GM12878 (cell line): ENCODE measurements at regions not wholly inside any gene's neighbourhood (a gene's known extent, or its start where the extent isn't known, plus 50 kb on each side); places are given as distances from the start of the nearest gene placed in this dataset.

Source experiments
- ATAC-seq: fragments of 200-7000 bp; cut with Tn5 transposase; 3 replicates; pipeline ENCODE4 v1.9.1; 2020; ENCODE audit warnings: mild to moderate bottlenecking, moderate library complexity
- BruUV-seq: library from RNA; stranded (reverse); fragments of 400-500 nt; replicated peaks from 2 replicates; lab custom pipeline; 2021; lab: Mats Ljungman, UMichigan
- CTCF ChIA-PET: fragments of 300-600 bp; sonication (Branson Sonifier 250); formaldehyde crosslinking; extraction: SDS; loops from one replicate; lab custom pipeline; 2021; ENCODE audit warnings: inconsistent platforms; lab: Yijun Ruan, JAX
- POLR2A ChIA-PET: fragments of 350-600 bp; formaldehyde crosslinking; extraction: SDS; loops from one replicate; lab custom pipeline; 2021; ENCODE audit warnings: inconsistent platforms; lab: Charles Lee
- RAD21 ChIA-PET: fragments of 300-600 bp; sonication (Branson Sonifier 250); formaldehyde crosslinking; loops from one replicate; lab custom pipeline; 2023; ENCODE audit warnings: antibody characterized with exemption; ENCODE audit not compliant: unreplicated experiment; lab: Charles Lee
- SMC1A ChIA-PET: fragments of 300-600 bp; sonication (Branson Sonifier 250); formaldehyde crosslinking; loops from one replicate; lab custom pipeline; 2023; ENCODE audit not compliant: unreplicated experiment, uncharacterized antibody; lab: Charles Lee
- DNase-seq: peaks from one replicate; pipeline ENCODE4 v3.0.0-alpha.2; 2011; ENCODE audit warnings: low read depth, low spot score
- FAIRE-seq: peaks from 3 replicates; lab custom pipeline; 2011; peaks lifted over from hg19 to GRCh38; lab: Jason Lieb, UNC
- H2AFZ ChIP-seq: 2 replicates; pipeline ENCODE4 v1.6.0; 2011; ENCODE audit warnings: low read depth, low read length, control low read depth; ENCODE audit not compliant: control insufficient read depth
- H3K27ac ChIP-seq: 2 replicates; pipeline ENCODE4 v1.5.1; 2011; ENCODE audit warnings: control low read depth; ENCODE audit not compliant: control insufficient read depth, insufficient read depth
- H3K27me3 ChIP-seq, 2 experiments: replicated peaks in 1 of 2; 2 replicates each; pipeline versions ENCODE4 v1.6.0 to v1.6.1; 2011; ENCODE audit warnings: low read length in 1 of 2; ENCODE audit not compliant: control insufficient read depth in 2 of 2, insufficient read depth in 2 of 2
- H3K36me3 ChIP-seq, 2 experiments: 2 replicates each; pipeline ENCODE4 v1.5.1; 2011; ENCODE audit warnings: low read length in 1 of 2; ENCODE audit not compliant: control insufficient read depth in 2 of 2, insufficient read depth in 2 of 2
- H3K4me1 ChIP-seq: 2 replicates; pipeline ENCODE4 v1.6.1; 2011; ENCODE audit warnings: mild to moderate bottlenecking, low read length, moderate library complexity, mixed read lengths; ENCODE audit not compliant: control insufficient read depth, insufficient read depth
- H3K4me2 ChIP-seq: 2 replicates; pipeline ENCODE4 v1.6.0; 2011; ENCODE audit warnings: control low read depth; ENCODE audit not compliant: control insufficient read depth, insufficient read depth
- H3K4me3 ChIP-seq: fragments of 200-600 bp; sonication (generic); 2 replicates; pipeline ENCODE4 v1.5.1; 2016
- H3K79me2 ChIP-seq: 2 replicates; pipeline ENCODE4 v1.6.0; 2011; ENCODE audit warnings: low read length; ENCODE audit not compliant: control insufficient read depth, insufficient read depth
- H3K9ac ChIP-seq: 2 replicates; pipeline ENCODE4 v1.8.0; 2011; ENCODE audit warnings: low read length, control low read depth, mixed read lengths; ENCODE audit not compliant: control insufficient read depth, insufficient read depth
- H3K9me3 ChIP-seq: replicated peaks from 3 replicates; pipeline ENCODE4 v1.5.1; 2011; ENCODE audit warnings: mild to moderate bottlenecking, low read length; ENCODE audit not compliant: control insufficient read depth, insufficient read depth
- H4K20me1 ChIP-seq: 2 replicates; pipeline ENCODE4 v1.6.0; 2011; ENCODE audit not compliant: control insufficient read depth, insufficient read depth
- ATF3 ChIP-seq: IDR thresholded peaks from 2 replicates; pipeline ENCODE4 v1.6.1; 2011; ENCODE audit warnings: low read depth, mild to moderate bottlenecking, low read length, moderate library complexity, borderline replicate concordance; ENCODE audit errors: extremely low read depth
- CEBPB ChIP-seq, 2 experiments: fragments of 150-350 bp in 1 of 2; IDR thresholded peaks; 2 replicates each; pipeline ENCODE4 v1.6.1; 2012 to 2014; ENCODE audit warnings: low read depth in 2 of 2, low read length in 2 of 2, borderline replicate concordance in 1 of 2, inconsistent platforms in 1 of 2
- CEBPZ ChIP-seq: fragments of 150-350 bp; IDR thresholded peaks from 2 replicates; pipeline ENCODE4 v1.6.1; 2016; ENCODE audit warnings: low read depth, low read length
- CREB1 ChIP-seq: IDR thresholded peaks from 2 replicates; pipeline ENCODE4 v1.6.1; 2012; ENCODE audit warnings: low read depth, mild to moderate bottlenecking, inconsistent platforms
- CREM ChIP-seq: IDR thresholded peaks from 2 replicates; pipeline ENCODE4 v1.6.1; 2014; ENCODE audit warnings: antibody characterized with exemption, low read depth
- E2F4 ChIP-seq: IDR thresholded peaks from 2 replicates; pipeline ENCODE4 v1.6.1; 2012; ENCODE audit warnings: low read depth, low read length, improper control_type of control experiment
- EZH2 ChIP-seq: IDR thresholded peaks from 2 replicates; pipeline ENCODE4 v1.6.1; 2012; ENCODE audit warnings: low read depth, mild to moderate bottlenecking, control low read depth, inconsistent platforms, low read length, borderline replicate concordance; ENCODE audit not compliant: control insufficient read depth
- IKZF1 ChIP-seq: fragments of 450-650 bp; conservative IDR thresholded peaks from 2 replicates; pipeline ENCODE4 v1.6.1; 2017; ENCODE audit warnings: antibody characterized with exemption, mild to moderate bottlenecking
- JUND ChIP-seq: IDR thresholded peaks from 2 replicates; pipeline ENCODE4 v1.6.1; 2012; ENCODE audit warnings: low read depth, mild to moderate bottlenecking, low read length, improper control_type of control experiment, moderate library complexity
- PBX3 ChIP-seq: IDR thresholded peaks from 2 replicates; pipeline ENCODE4 v1.6.1; 2011; ENCODE audit warnings: mild to moderate bottlenecking, low read depth, low read length, moderate library complexity; ENCODE audit not compliant: insufficient replicate concordance
- RBBP5 ChIP-seq: fragments of 200-600 bp; sonication (generic); conservative IDR thresholded peaks from 2 replicates; pipeline ENCODE4 v1.6.1; 2016
- SKIL ChIP-seq: fragments of 450-650 bp; IDR thresholded peaks from 2 replicates; pipeline ENCODE4 v1.6.1; 2017; ENCODE audit warnings: mild to moderate bottlenecking, low read depth, inconsistent platforms; ENCODE audit not compliant: poor library complexity, severe bottlenecking
- SREBF1 ChIP-seq: IDR thresholded peaks from 2 replicates; pipeline ENCODE4 v1.6.1; 2012; ENCODE audit warnings: mild to moderate bottlenecking, low read length
- SUPT20H ChIP-seq: IDR thresholded peaks from 2 replicates; pipeline ENCODE4 v1.6.1; 2011; ENCODE audit warnings: low read depth, mild to moderate bottlenecking, low read length, moderate library complexity, borderline replicate concordance; ENCODE audit not compliant: control insufficient read depth
- ZNF274 ChIP-seq: IDR thresholded peaks from one replicate; pipeline ENCODE4 v1.8.0; 2011; ENCODE audit not compliant: insufficient read length, insufficient read depth
- WGBS: methylation state at CpG from one replicate; pipeline ENCODE4 v1.1.6; 2016; ENCODE audit warnings: low lambda C conversion rate; ENCODE audit not compliant: insufficient replicate concordance, insufficient coverage; ENCODE audit errors: missing lambda C conversion rate; 5-methylcytosine and 5-hydroxymethylcytosine counted together
- in situ Hi-C: fragments of 300-500 bp; cut with MboI; formaldehyde crosslinking; loops from 9 replicates; pipeline ENCODE4 v1.14.3; 2018; ENCODE audit warnings: mixed read lengths
- intact Hi-C: fragments of 100-400 bp; cut with micrococcal nuclease; formaldehyde crosslinking; loops from one replicate; pipeline ENCODE4 v1.14.2; 2022; ENCODE audit not compliant: unreplicated experiment

- TF ChIP-seq CREB1 = no peak
- no peak for TF ChIP-seq ZNF274
- no peak for TF ChIP-seq E2F4
Observed at GRCh38 chr3:116905334-116905733, 195.8 kb downstream of the TUSC7 start (continued).

GRCh38 chr3:116905794-116906193 is 196.2 kb downstream of the TUSC7 start:
- H3K79me2 ChIP-seq = no peaks in the 10 kb centered on the region
- H3K27me3 ChIP-seq = no peaks in the 10 kb centered on the region
- ChIA-PET SMC1A (interaction anchor here (1.1 to 1.5 kb wide), 2 partner anchors 18 kb away, joined by 3 to 4 read pairs; no protein-coding TSS in a partner anchor), POLR2A (no interaction called here), RAD21 (no interaction called here), CTCF (interaction anchor here (0.9 to 1.3 kb wide), 3 partner anchors 9 to 136 kb away, joined by 3 to 4 read pairs (median 3); no protein-coding TSS in a partner anchor)
- H3K9me3 ChIP-seq = no peaks in the 10 kb centered on the region
- no peak for FAIRE-seq
- intact Hi-C loops (no loop called here), in situ Hi-C loops (no loop called here)
- WGBS = 25% methylated on average over 2 of the region's 2 CpGs
- H3K36me3 ChIP-seq = no peaks in the 10 kb centered on the region
- H3K4me3 ChIP-seq = no peak overlapping the region
- DNase-seq = no peak
- no peak overlapping the region for H2AFZ ChIP-seq
- H4K20me1 ChIP-seq = no peaks in the 10 kb centered on the region
- H3K4me2 ChIP-seq = no peak overlapping the region
- H3K27ac ChIP-seq = no peak overlapping the region
- no peak for ATAC-seq
- no peak overlapping the region for H3K9ac ChIP-seq
- H3K4me1 ChIP-seq = no peaks in the 10 kb centered on the region
- BruUV-seq = no TSS peak
- no peak for TF ChIP-seq SREBF1
- TF ChIP-seq JUND = no peak
- TF ChIP-seq SKIL = no peak
- no peak for TF ChIP-seq ATF3
- no peak for TF ChIP-seq SUPT20H
- no peak for TF ChIP-seq CREM
- TF ChIP-seq CEBPB (IDR thresholded peaks at IDR 0.05; ENCODE audit: borderline replicate concordance in 1 of 2, low read depth in 2 of 2, low read length in 2 of 2) = no peak
- TF ChIP-seq EZH2 = no peak
- no peak for TF ChIP-seq RBBP5
- no peak for TF ChIP-seq CEBPZ
- TF ChIP-seq PBX3 = no peak
- no peak for TF ChIP-seq IKZF1
